ENCODE measurements at regions not wholly inside any gene's neighbourhood (a gene's known extent, or its start where the extent isn't known, plus 50 kb on each side); places are given as distances from the start of the nearest gene placed in this dataset.
A peak's percentile ranks its signal among the peaks of the same experiment; 100 is the strongest.

DNA sequence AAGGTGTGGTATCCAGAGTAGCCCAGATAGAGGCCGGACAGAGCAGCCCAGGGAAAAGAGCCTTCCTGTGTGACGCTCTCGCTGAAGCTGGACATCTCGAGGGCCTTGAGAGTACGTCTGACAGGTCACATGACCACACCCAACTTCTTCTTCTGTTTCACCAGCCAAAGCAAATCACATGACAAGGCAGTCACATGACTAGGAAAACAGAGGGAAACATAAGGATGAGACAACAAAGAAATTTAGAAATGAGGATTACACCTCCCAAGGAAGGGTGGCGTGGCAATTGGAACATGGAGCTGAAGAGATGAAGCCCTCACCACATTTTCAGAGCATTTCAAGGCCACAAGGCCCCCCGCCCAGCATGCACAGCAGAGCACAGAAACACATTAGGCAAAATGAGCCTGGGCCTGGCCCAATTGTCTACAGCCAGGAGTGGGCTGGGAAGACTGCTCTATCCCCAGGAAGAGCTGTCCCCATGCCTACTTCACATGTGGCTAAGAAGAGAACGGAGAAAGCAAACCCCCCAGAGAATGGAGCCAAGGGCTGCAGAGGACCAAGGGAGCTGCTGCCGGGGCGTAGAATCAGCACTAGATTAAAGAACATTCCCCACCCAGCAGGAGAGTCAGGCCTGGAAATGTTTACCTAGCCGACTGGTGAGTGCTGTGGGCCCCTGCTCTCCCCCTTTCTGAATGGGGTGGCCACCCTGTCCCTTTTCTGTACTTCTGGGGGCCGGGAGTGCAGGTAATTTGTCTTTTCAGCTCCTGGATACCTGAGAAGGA is 305.1 kb downstream of the NPHP4 start:
- Mint-ChIP-seq H3K4me3 (no peak overlapping the region), H3K9me3 (no peaks in the 10 kb centered on the region), H3K27ac (no peak overlapping the region), H3K4me1 (peaks cover 14% of the 10 kb centered on the region), H3K27me3 (ENCODE audit: insufficient read depth, low read depth) (peaks cover 8% of the 10 kb centered on the region), H3K36me3 (no peaks in the 10 kb centered on the region)
- Histone ChIP-seq H3K4me3 (no peak overlapping the region), H3K9me3 (ENCODE audit: low read depth) (no peaks in the 10 kb centered on the region), H3K27me3 (no peaks in the 10 kb centered on the region), H3K4me2 (no peak overlapping the region), H3K9ac (no peak overlapping the region), H3K36me3 (no peaks in the 10 kb centered on the region), H3F3A (ENCODE audit: low read depth) (no peaks in the 10 kb centered on the region), H3K27ac (no peak overlapping the region), H3K4me1 (peaks cover 12% of the 10 kb centered on the region), H3K79me2 (ENCODE audit: low read depth) (no peaks in the 10 kb centered on the region), H2AFZ (replicated peaks) (peak overlapping the region; percentile 34), H4K20me1 (ENCODE audit: low read depth) (no peaks in the 10 kb centered on the region)
- TF ChIP-seq, protein P1, sequence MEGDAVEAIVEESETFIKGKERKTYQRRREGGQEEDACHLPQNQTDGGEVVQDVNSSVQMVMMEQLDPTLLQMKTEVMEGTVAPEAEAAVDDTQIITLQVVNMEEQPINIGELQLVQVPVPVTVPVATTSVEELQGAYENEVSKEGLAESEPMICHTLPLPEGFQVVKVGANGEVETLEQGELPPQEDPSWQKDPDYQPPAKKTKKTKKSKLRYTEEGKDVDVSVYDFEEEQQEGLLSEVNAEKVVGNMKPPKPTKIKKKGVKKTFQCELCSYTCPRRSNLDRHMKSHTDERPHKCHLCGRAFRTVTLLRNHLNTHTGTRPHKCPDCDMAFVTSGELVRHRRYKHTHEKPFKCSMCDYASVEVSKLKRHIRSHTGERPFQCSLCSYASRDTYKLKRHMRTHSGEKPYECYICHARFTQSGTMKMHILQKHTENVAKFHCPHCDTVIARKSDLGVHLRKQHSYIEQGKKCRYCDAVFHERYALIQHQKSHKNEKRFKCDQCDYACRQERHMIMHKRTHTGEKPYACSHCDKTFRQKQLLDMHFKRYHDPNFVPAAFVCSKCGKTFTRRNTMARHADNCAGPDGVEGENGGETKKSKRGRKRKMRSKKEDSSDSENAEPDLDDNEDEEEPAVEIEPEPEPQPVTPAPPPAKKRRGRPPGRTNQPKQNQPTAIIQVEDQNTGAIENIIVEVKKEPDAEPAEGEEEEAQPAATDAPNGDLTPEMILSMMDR (IDR thresholded peaks at IDR 0.05): no peak
- TF ChIP-seq EZH2 (IDR thresholded peaks at IDR 0.05) (no peak), EZH2phosphoT487 (IDR thresholded peaks at IDR 0.05) (no peak)
- DNase-seq (ENCODE audit: low spot score): no peak

DNA sequence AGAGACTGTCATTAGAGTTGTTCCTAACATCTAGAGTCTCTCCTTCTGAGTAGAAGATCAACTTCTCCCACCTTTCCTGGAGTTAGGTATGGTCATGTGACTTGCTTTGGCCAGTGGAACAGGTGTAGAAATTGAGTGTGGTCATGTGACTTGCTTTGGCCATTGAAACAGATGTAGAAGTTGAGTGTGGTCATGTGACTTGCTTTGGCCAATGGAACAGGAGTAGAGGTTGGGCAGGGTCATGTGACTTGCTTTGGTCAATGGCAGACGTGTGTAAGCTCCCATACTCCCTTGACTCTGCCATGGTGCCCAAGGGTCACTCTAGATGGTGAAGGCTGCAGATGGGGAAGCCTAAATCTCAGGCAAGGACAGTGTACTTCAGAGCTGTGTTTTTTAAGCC is 306.0 kb downstream of the NPHP4 start:
- Mint-ChIP-seq H3K4me1 (peaks cover 11% of the 10 kb centered on the region), H3K4me3 (no peak overlapping the region), H3K36me3 (no peaks in the 10 kb centered on the region), H3K27ac (no peak overlapping the region), H3K9me3 (no peaks in the 10 kb centered on the region), H3K27me3 (ENCODE audit: insufficient read depth, low read depth) (peaks cover 8% of the 10 kb centered on the region)
- peaks cover 12% of the 10 kb centered on the region for H3K4me1 ChIP-seq
- no peaks in the 10 kb centered on the region for H4K20me1 ChIP-seq (ENCODE audit: low read depth)
- no peak overlapping the region for H3K4me3 ChIP-seq
- H3K9ac ChIP-seq: no peak overlapping the region
- no peak overlapping the region for H3K4me2 ChIP-seq
- no peak overlapping the region for H2AFZ ChIP-seq (replicated peaks)
- H3K36me3 ChIP-seq: no peaks in the 10 kb centered on the region
- no peaks in the 10 kb centered on the region for H3F3A ChIP-seq (ENCODE audit: low read depth)
- DNase-seq (ENCODE audit: low spot score): no peak
- H3K27me3 ChIP-seq: no peaks in the 10 kb centered on the region
- TF ChIP-seq EZH2phosphoT487 (IDR thresholded peaks at IDR 0.05): no peak
- TF ChIP-seq EZH2 (IDR thresholded peaks at IDR 0.05): no peak
- TF ChIP-seq, protein P1 (IDR thresholded peaks at IDR 0.05): no peak
- H3K9me3 ChIP-seq (ENCODE audit: low read depth): no peaks in the 10 kb centered on the region
- no peaks in the 10 kb centered on the region for H3K79me2 ChIP-seq (ENCODE audit: low read depth)
- H3K27ac ChIP-seq: no peak overlapping the region

DNA sequence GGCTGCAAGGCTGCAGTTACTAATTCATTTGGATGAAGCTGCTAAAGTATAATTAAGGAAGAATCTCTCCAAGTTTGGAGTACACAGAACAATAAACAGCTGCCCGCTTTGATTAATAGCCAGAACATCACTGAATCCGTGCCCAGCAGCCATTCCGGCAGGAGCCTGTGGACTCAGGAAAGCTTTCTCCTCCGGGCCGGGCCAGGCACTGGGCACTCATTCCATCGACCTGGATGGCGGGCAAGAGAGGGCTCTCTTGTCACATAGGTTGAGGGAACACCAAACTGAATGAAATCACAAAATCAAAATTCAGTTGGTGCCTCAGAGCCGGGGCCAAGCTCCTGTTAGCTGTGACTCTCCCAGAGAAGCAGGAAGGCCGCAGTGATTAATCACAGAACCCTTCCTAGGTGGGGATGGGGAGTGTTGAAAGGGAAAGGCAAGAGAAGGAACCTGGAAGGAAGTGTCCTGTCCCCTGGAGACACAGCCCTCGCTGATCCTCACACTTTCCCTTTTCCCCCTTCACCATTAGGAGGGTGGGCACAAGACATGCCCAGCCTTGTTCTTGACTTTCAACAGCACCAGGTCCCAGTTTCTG is 306.7 kb downstream of the NPHP4 start:
- no peak for DNase-seq (ENCODE audit: low spot score)
- Histone ChIP-seq H3K4me3 (no peak overlapping the region), H3K36me3 (no peaks in the 10 kb centered on the region), H3K27ac (no peak overlapping the region), H2AFZ (replicated peaks) (no peak overlapping the region), H3K9me3 (ENCODE audit: low read depth) (no peaks in the 10 kb centered on the region), H3K4me2 (no peak overlapping the region), H3K9ac (no peak overlapping the region), H4K20me1 (ENCODE audit: low read depth) (no peaks in the 10 kb centered on the region), H3K79me2 (ENCODE audit: low read depth) (no peaks in the 10 kb centered on the region), H3F3A (ENCODE audit: low read depth) (no peaks in the 10 kb centered on the region), H3K27me3 (no peaks in the 10 kb centered on the region), H3K4me1 (peaks cover 12% of the 10 kb centered on the region)
- TF ChIP-seq EZH2phosphoT487 (IDR thresholded peaks at IDR 0.05) (no peak), EZH2 (IDR thresholded peaks at IDR 0.05) (no peak)
- TF ChIP-seq, protein P1 (IDR thresholded peaks at IDR 0.05): no peak
- H3K4me3 Mint-ChIP-seq: no peak overlapping the region
- peaks cover 11% of the 10 kb centered on the region for H3K4me1 Mint-ChIP-seq
- no peak overlapping the region for H3K27ac Mint-ChIP-seq
- peaks cover 8% of the 10 kb centered on the region for H3K27me3 Mint-ChIP-seq (ENCODE audit: insufficient read depth, low read depth)
- no peaks in the 10 kb centered on the region for H3K9me3 Mint-ChIP-seq
- H3K36me3 Mint-ChIP-seq: no peaks in the 10 kb centered on the region

Measured in neural progenitor cell (in vitro differentiated cells).